ENCODE measurements at regions not wholly inside any gene's neighbourhood (a gene's known extent, or its start where the extent isn't known, plus 50 kb on each side); places are given as distances from the start of the nearest gene placed in this dataset.
"Not testable (repeated sequence)": the region's sequence is repeated elsewhere in the genome, so short reads cannot be mapped to it uniquely, and the experiment has no call there.

DNA sequence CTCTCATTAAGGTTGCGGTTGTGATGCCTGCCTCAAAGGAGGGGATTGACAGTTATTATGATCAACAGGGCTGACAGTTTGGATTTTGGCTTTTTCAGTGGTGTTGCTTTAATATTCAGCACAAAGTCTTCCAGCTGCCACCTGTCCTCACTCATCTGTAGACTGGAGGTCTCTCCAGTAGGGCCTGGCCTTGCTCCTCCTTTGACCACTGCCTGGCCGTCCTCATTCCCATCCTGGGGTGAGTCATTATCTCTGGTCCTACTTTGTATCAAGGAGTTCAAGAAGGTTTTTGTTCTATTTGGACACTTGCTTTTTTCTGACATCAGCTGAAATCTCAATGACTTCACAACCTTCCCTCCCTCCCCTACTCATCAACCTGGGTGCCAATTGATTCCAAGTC lies 95.1 kb upstream of the ZPLD1 start:
- TF ChIP-seq, protein P1, sequence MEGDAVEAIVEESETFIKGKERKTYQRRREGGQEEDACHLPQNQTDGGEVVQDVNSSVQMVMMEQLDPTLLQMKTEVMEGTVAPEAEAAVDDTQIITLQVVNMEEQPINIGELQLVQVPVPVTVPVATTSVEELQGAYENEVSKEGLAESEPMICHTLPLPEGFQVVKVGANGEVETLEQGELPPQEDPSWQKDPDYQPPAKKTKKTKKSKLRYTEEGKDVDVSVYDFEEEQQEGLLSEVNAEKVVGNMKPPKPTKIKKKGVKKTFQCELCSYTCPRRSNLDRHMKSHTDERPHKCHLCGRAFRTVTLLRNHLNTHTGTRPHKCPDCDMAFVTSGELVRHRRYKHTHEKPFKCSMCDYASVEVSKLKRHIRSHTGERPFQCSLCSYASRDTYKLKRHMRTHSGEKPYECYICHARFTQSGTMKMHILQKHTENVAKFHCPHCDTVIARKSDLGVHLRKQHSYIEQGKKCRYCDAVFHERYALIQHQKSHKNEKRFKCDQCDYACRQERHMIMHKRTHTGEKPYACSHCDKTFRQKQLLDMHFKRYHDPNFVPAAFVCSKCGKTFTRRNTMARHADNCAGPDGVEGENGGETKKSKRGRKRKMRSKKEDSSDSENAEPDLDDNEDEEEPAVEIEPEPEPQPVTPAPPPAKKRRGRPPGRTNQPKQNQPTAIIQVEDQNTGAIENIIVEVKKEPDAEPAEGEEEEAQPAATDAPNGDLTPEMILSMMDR (IDR thresholded peaks at IDR 0.05): no peak
- Histone ChIP-seq H3K4me3 (no peak overlapping the region), H3K27ac (no peak overlapping the region)
- no peak for DNase-seq (ENCODE audit: low spot score)

GRCh38 chr3:102346897-102347296 lies 87.9 kb upstream of the ZPLD1 start:
- no peak for DNase-seq (ENCODE audit: low spot score)
- Histone ChIP-seq H3K27ac (no peak overlapping the region), H3K4me3 (no peak overlapping the region)
- TF ChIP-seq, protein P1 (IDR thresholded peaks at IDR 0.05): no peak

DNA sequence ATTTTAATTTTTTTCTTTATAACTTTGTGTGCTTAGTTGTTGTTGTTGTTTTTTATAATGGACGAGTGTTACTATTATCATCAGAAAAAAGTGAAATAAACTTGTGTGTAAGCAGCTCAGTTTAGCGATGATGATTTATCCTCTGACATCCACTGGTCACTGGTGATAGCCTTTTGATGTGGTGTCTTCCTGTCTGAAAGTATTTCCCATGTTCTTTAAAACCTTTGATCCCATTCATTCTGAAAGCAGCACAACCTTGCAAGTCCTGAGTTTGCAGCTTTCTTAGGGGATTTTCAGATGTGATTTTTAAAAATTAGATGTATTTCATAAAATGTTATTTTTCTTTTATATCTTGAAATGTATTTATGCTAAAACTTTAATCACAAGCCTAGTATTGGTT lies 85.9 kb upstream of the ZPLD1 start:
- TF ChIP-seq, protein P1 (IDR thresholded peaks at IDR 0.05): no peak
- no peak for DNase-seq (ENCODE audit: low spot score)
- no peak overlapping the region for H3K4me3 ChIP-seq

DNA sequence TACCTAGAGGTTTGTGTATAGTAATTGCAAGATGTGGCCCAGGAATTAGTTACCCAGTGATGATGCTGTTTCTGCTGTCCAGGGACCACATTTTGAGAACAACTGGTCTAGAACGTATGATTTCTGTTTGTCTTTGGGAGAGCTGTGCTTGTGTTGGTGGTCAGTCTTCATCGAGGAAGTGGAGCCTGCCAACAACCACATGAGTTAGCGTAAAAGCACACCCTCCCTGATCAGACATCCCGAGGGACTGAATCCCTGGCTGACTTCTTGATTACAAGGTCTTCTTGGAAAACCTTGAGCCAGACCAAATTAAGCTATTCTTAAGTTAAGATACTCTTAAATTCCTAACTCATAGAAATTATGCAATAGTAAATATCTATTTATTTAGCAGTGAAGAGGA lies 81.7 kb upstream of the ZPLD1 start:
- Histone ChIP-seq H3K4me3 (no peak overlapping the region), H3K27ac (no peak overlapping the region)
- TF ChIP-seq, protein P1 (IDR thresholded peaks at IDR 0.05): no peak
- no peak for DNase-seq (ENCODE audit: low spot score)

More for the DNA sequence above, 85.9 kb upstream of the ZPLD1 start:
- no peak overlapping the region for H3K27ac ChIP-seq

- H3K4me3 ChIP-seq: no peak overlapping the region
- H3K27ac ChIP-seq: no peak overlapping the region
- TF ChIP-seq, protein P1 (IDR thresholded peaks at IDR 0.05): no peak
- no peak for DNase-seq (ENCODE audit: low spot score)
Observed at GRCh38 chr3:102353805-102354204, 81.0 kb upstream of the ZPLD1 start.

GRCh38 chr3:102354818-102355515 lies 79.8 kb upstream of the ZPLD1 start:
- H3K27ac ChIP-seq: no peak overlapping the region
- no peak for DNase-seq (ENCODE audit: low spot score)
- TF ChIP-seq, protein P1 (IDR thresholded peaks at IDR 0.05): no peak
- no peak overlapping the region for H3K4me3 ChIP-seq

- no peak overlapping the region for H3K4me3 ChIP-seq
- TF ChIP-seq, protein P1 (IDR thresholded peaks at IDR 0.05): no peak
- H3K27ac ChIP-seq: no peak overlapping the region
- DNase-seq (ENCODE audit: low spot score): no peak
Observed at GRCh38 chr3:102356506-102356905, 78.3 kb upstream of the ZPLD1 start.

DNA sequence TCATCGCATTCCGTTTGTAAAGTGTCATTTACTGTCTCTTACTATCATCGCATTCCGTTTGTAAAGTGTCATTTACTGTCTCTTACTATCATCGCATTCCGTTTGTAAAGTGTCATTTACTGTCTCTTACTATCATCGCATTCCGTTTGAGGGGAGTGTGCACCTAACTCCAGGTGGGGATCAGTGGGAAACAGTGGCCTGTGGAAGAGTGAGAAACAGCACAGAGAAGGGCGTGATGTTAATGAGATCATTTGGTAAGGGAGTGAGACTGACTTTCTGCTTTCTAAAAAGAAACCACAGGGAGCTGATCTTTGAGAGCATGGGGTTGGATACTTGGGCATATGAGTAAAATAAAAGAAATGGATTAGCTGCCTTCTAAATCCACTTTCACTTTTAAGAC lies 77.5 kb upstream of the ZPLD1 start:
- not testable (repeated sequence) for H3K4me3 ChIP-seq; H3K27ac ChIP-seq; DNase-seq (ENCODE audit: low spot score)
